ENCODE measurements at regions not wholly inside any gene's neighbourhood (a gene's known extent, or its start where the extent isn't known, plus 50 kb on each side); places are given as distances from the start of the nearest gene placed in this dataset.
"Not testable (repeated sequence)": the region's sequence is repeated elsewhere in the genome, so short reads cannot be mapped to it uniquely, and the experiment has no call there.

- H3K27me3 ChIP-seq (ENCODE audit: control insufficient read depth, insufficient read depth, low read length) = no peaks in the 10 kb centered on the region
- no peak overlapping the region for H3K4me3 ChIP-seq (ENCODE audit: low read depth, low read length)
- DNase-seq (ENCODE audit: low read depth) (no peak), FAIRE-seq (no peak)
- no peaks in the 10 kb centered on the region for H3K36me3 ChIP-seq (ENCODE audit: control insufficient read depth, insufficient read depth, low read length)
- TF ChIP-seq, protein P1, sequence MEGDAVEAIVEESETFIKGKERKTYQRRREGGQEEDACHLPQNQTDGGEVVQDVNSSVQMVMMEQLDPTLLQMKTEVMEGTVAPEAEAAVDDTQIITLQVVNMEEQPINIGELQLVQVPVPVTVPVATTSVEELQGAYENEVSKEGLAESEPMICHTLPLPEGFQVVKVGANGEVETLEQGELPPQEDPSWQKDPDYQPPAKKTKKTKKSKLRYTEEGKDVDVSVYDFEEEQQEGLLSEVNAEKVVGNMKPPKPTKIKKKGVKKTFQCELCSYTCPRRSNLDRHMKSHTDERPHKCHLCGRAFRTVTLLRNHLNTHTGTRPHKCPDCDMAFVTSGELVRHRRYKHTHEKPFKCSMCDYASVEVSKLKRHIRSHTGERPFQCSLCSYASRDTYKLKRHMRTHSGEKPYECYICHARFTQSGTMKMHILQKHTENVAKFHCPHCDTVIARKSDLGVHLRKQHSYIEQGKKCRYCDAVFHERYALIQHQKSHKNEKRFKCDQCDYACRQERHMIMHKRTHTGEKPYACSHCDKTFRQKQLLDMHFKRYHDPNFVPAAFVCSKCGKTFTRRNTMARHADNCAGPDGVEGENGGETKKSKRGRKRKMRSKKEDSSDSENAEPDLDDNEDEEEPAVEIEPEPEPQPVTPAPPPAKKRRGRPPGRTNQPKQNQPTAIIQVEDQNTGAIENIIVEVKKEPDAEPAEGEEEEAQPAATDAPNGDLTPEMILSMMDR (IDR thresholded peaks at IDR 0.05; ENCODE audit: insufficient read depth, low read length, severe bottlenecking) = no peak
Measured at GRCh38 chr5:110812639-110813038, 73.8 kb downstream of the SLC25A46 start.

- no peak for FAIRE-seq
- DNase-seq (ENCODE audit: low read depth) = peak; percentile 72
- Histone ChIP-seq H3K36me3 (ENCODE audit: control insufficient read depth, insufficient read depth, low read length) (no peaks in the 10 kb centered on the region), H3K27me3 (ENCODE audit: control insufficient read depth, insufficient read depth, low read length) (no peaks in the 10 kb centered on the region), H3K4me3 (ENCODE audit: low read depth, low read length) (no peak overlapping the region)
- TF ChIP-seq, protein P1 (IDR thresholded peaks at IDR 0.05; ENCODE audit: insufficient read depth, low read length, severe bottlenecking) = no peak
Measured at GRCh38 chr5:110815916-110816605, 77.3 kb downstream of the SLC25A46 start.

DNA sequence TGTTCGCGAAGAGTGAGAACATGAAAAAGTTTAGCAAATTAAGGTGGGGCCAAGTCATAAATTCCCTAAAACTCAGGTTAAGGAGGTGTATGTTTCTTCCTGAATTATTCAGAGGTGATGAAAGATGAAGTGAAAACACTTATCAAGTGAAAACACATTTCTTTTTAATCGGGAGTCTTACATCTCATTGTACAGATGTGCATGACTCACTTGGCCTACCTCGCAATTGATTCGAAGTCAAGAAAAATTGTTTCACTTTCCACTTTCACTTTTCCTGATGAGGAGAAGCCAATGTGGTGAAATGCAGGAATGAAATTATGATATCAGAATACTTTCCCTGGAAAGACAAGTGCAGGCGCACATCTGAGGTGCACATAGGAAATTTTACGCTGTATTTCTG lies 78.7 kb downstream of the SLC25A46 start:
- H3K36me3 ChIP-seq (ENCODE audit: control insufficient read depth, insufficient read depth, low read length) = no peaks in the 10 kb centered on the region
- DNase-seq (ENCODE audit: low read depth) (peak; percentile 97), FAIRE-seq (no peak)
- H3K27me3 ChIP-seq (ENCODE audit: control insufficient read depth, insufficient read depth, low read length) = no peaks in the 10 kb centered on the region
- TF ChIP-seq, protein P1 (IDR thresholded peaks at IDR 0.05; ENCODE audit: insufficient read depth, low read length, severe bottlenecking) = no peak
- H3K4me3 ChIP-seq (ENCODE audit: low read depth, low read length) = no peak overlapping the region

- Histone ChIP-seq H3K27me3 (ENCODE audit: control insufficient read depth, insufficient read depth, low read length) (no peaks in the 10 kb centered on the region), H3K4me3 (ENCODE audit: low read depth, low read length) (no peak overlapping the region), H3K36me3 (ENCODE audit: control insufficient read depth, insufficient read depth, low read length) (no peaks in the 10 kb centered on the region)
- TF ChIP-seq, protein P1 (IDR thresholded peaks at IDR 0.05; ENCODE audit: insufficient read depth, low read length, severe bottlenecking) = no peak
- DNase-seq (ENCODE audit: low read depth) = no peak
- no peak for FAIRE-seq
Measured at GRCh38 chr5:110823571-110823970, 84.8 kb downstream of the SLC25A46 start.

DNA sequence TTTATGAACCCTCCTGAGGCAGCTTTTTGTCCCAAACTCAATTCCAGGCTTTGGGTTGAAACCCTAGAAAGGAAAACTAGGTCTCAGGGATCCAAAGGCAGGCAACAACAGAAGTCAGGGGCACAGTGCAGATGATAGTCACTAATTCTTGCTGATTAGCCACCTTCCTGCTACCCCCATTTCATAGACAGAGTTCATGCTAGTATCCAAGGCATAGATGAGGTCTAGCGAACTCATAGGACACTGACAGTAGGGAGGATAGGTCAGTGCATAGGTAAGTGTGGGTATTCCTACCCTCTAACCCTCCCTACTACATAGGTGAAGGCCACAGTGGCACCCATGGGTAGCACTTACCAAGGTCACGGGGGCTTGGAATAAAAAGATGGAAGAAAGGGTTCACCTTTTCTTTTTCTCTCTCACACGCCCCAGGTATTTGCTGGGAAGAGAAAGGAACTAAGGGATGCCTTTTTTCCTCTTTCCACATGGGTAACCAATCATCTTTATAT lies 86.2 kb downstream of the SLC25A46 start:
- DNase-seq (ENCODE audit: low read depth) = no peak
- Histone ChIP-seq H3K27me3 (ENCODE audit: control insufficient read depth, insufficient read depth, low read length) (no peaks in the 10 kb centered on the region), H3K4me3 (ENCODE audit: low read depth, low read length) (no peak overlapping the region), H3K36me3 (ENCODE audit: control insufficient read depth, insufficient read depth, low read length) (no peaks in the 10 kb centered on the region)
- TF ChIP-seq, protein P1 (IDR thresholded peaks at IDR 0.05; ENCODE audit: insufficient read depth, low read length, severe bottlenecking) = no peak
- FAIRE-seq = no peak

DNA sequence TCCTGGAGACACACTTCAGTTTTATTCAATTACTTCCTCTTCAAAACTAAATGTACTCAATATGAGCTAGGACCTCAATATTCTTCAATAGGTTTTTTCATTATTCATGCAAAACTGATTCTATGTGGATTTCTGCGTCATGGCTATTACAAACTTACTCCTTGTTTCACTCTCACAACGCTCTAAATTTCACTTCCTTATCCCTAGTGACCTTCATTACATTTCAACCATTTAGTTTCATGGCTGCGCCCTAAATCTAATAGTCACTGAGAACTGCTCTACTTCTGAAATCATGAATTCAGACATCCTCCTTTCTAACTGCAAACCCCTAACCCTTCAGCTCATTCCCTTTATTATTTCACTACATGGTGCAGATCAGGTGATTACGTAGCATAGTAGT lies 93.9 kb downstream of the SLC25A46 start:
- H3K4me3 ChIP-seq (ENCODE audit: low read depth, low read length) = no peak overlapping the region
- no peaks in the 10 kb centered on the region for H3K27me3 ChIP-seq (ENCODE audit: control insufficient read depth, insufficient read depth, low read length)
- TF ChIP-seq, protein P1 (IDR thresholded peaks at IDR 0.05; ENCODE audit: insufficient read depth, low read length, severe bottlenecking) = no peak
- DNase-seq (ENCODE audit: low read depth) = no peak
- FAIRE-seq = no peak
- H3K36me3 ChIP-seq (ENCODE audit: control insufficient read depth, insufficient read depth, low read length) = no peaks in the 10 kb centered on the region

- not testable (repeated sequence) for H3K4me3 ChIP-seq (ENCODE audit: low read depth, low read length); DNase-seq (ENCODE audit: low read depth); H3K27me3 ChIP-seq (ENCODE audit: control insufficient read depth, insufficient read depth, low read length); FAIRE-seq; H3K36me3 ChIP-seq (ENCODE audit: control insufficient read depth, insufficient read depth, low read length)
Measured at GRCh38 chr5:110834933-110835332, 96.1 kb downstream of the SLC25A46 start.

All from bronchial epithelial cell (primary cell).